ENCODE measurements at regions not wholly inside any gene's neighbourhood (a gene's known extent, or its start where the extent isn't known, plus 50 kb on each side); places are given as distances from the start of the nearest gene placed in this dataset.

DNA sequence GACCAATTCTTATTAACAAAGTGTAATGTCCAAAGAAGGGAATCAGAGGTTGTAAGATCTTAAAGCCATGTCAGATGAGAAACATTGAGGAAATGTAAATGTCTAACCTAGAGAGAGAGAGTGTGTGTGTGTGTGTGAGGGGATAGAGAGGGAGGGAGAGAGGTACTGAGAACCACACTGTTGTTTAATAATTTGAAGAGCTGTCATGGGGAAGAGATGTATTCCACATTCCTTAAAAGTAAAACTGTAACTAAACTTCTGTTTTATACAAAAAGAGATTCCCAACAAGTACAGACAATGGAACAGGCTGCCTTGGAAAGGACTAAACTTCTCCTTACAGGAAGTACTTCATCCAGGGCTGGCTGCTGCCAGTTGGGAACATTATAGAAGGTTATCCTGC is 68.9 kb upstream of the BOC start:
- no peak overlapping the region for H3K27ac ChIP-seq (ENCODE audit: low read depth, low read length)
- no peaks in the 10 kb centered on the region for H3K27me3 ChIP-seq (ENCODE audit: insufficient read depth, low read length)
- ChIA-PET CTCF (no interaction called here), POLR2A (no interaction called here), RAD21 (ENCODE audit: low non-redundant PET in 1 of 2, low total read pairs in 2 of 2, uncharacterized antibody in 2 of 2, unreplicated experiment in 2 of 2) (no interaction called here)
- no peaks in the 10 kb centered on the region for H4K20me1 ChIP-seq (ENCODE audit: insufficient read depth)
- H3K36me3 ChIP-seq (ENCODE audit: control insufficient read depth in 1 of 2, insufficient read depth in 2 of 2, low read length in 2 of 2) = no peaks in the 10 kb centered on the region
- H3K9me3 ChIP-seq (ENCODE audit: control insufficient read depth in 1 of 2, insufficient read depth in 1 of 2, low read depth in 1 of 2, low read length in 2 of 2) = no peaks in the 10 kb centered on the region
- no peak overlapping the region for H3K9ac ChIP-seq (ENCODE audit: low read length)
- no peaks in the 10 kb centered on the region for H3K9me2 ChIP-seq (ENCODE audit: insufficient read depth)
- no peaks in the 10 kb centered on the region for H3K79me2 ChIP-seq (ENCODE audit: insufficient read depth, low read length)
- no peak for DNase-seq (ENCODE audit: low read depth, low spot score)
- intact Hi-C loops (cut with micrococcal nuclease) = no loop called here
- no TSS peak for BruUV-seq (replicated peaks)
- H3K4me3 ChIP-seq (replicated peaks in 1 of 2; ENCODE audit: low read depth in 1 of 2, low read length in 2 of 2) = no peak overlapping the region
- H3K4me2 ChIP-seq (ENCODE audit: low read length) = no peak overlapping the region
- H3K4me1 ChIP-seq (ENCODE audit: control insufficient read depth in 1 of 2, insufficient read depth in 2 of 2, low read length in 2 of 2) = no peaks in the 10 kb centered on the region
- no peak for ATAC-seq
- TF ChIP-seq SP1 (IDR thresholded peaks at IDR 0.05; ENCODE audit: low read depth) (no peak), YY1 (IDR thresholded peaks at IDR 0.05; ENCODE audit: extremely low read depth, insufficient replicate concordance, low read depth, low read length) (no peak), FOSL1 (IDR thresholded peaks at IDR 0.05; ENCODE audit: low read depth) (no peak), SRF (IDR thresholded peaks at IDR 0.05; ENCODE audit: low read depth) (no peak), EGR1 (IDR thresholded peaks at IDR 0.05; ENCODE audit: low read depth) (no peak), POLR2AphosphoS5 (IDR thresholded peaks at IDR 0.05; ENCODE audit: low read depth, low read length) (no peak), SIN3A (IDR thresholded peaks at IDR 0.05; ENCODE audit: low read depth) (no peak)
- TF ChIP-seq, protein P1, sequence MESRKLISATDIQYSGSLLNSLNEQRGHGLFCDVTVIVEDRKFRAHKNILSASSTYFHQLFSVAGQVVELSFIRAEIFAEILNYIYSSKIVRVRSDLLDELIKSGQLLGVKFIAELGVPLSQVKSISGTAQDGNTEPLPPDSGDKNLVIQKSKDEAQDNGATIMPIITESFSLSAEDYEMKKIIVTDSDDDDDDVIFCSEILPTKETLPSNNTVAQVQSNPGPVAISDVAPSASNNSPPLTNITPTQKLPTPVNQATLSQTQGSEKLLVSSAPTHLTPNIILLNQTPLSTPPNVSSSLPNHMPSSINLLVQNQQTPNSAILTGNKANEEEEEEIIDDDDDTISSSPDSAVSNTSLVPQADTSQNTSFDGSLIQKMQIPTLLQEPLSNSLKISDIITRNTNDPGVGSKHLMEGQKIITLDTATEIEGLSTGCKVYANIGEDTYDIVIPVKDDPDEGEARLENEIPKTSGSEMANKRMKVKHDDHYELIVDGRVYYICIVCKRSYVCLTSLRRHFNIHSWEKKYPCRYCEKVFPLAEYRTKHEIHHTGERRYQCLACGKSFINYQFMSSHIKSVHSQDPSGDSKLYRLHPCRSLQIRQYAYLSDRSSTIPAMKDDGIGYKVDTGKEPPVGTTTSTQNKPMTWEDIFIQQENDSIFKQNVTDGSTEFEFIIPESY (IDR thresholded peaks at IDR 0.05; ENCODE audit: extremely low read depth, insufficient replicate concordance, low read length) = no peak
- TF ChIP-seq, protein P2, sequence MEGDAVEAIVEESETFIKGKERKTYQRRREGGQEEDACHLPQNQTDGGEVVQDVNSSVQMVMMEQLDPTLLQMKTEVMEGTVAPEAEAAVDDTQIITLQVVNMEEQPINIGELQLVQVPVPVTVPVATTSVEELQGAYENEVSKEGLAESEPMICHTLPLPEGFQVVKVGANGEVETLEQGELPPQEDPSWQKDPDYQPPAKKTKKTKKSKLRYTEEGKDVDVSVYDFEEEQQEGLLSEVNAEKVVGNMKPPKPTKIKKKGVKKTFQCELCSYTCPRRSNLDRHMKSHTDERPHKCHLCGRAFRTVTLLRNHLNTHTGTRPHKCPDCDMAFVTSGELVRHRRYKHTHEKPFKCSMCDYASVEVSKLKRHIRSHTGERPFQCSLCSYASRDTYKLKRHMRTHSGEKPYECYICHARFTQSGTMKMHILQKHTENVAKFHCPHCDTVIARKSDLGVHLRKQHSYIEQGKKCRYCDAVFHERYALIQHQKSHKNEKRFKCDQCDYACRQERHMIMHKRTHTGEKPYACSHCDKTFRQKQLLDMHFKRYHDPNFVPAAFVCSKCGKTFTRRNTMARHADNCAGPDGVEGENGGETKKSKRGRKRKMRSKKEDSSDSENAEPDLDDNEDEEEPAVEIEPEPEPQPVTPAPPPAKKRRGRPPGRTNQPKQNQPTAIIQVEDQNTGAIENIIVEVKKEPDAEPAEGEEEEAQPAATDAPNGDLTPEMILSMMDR (IDR thresholded peaks at IDR 0.05 in 2 of 3, conservative IDR thresholded peaks at IDR 0.05 in 1 of 3; ENCODE audit: borderline replicate concordance in 1 of 3, insufficient read depth in 1 of 3, low read depth in 2 of 3, low read length in 2 of 3) = no peak
- H2AFZ ChIP-seq (ENCODE audit: low read depth, low read length, poor library complexity, severe bottlenecking) = no peak overlapping the region
